Gastroesophageal sphincter (tissue), 3 donors: ENCODE measurements at regions not wholly inside any gene's neighbourhood (a gene's known extent, or its start where the extent isn't known, plus 50 kb on each side); places are given as distances from the start of the nearest gene placed in this dataset.

Experiments used
- CTCF ChIP-seq, 4 experiments: fragments of 200-600 bp in 2 of 4; fragments of 450-650 bp in 2 of 4; sonication (generic) in 1 of 4; IDR thresholded peaks; one replicate each; pipeline ENCODE4 v1.5.1; 2017 to 2019; ENCODE audit warnings: antibody characterized with exemption in 4 of 4, mild to moderate bottlenecking in 2 of 4, moderate library complexity in 2 of 4
- POLR2A ChIP-seq, 2 donors: fragments of 450-650 bp; IDR thresholded peaks; one replicate each; pipeline ENCODE4 v1.6.1; 2017; ENCODE audit warnings: antibody characterized with exemption in 2 of 2, mild to moderate bottlenecking in 2 of 2, moderate library complexity in 1 of 2

GRCh38 chr6:10256113-10256690, 158.7 kb downstream of the TFAP2A start:
- no peak for TF ChIP-seq POLR2A (IDR thresholded peaks at IDR 0.05)
- TF ChIP-seq CTCF (IDR thresholded peaks at IDR 0.05), result peak in 1 of 4 experiments; percentile 38
